T-helper 9 cell (primary cell): ENCODE measurements at regions not wholly inside any gene's neighbourhood (a gene's known extent, or its start where the extent isn't known, plus 50 kb on each side); places are given as distances from the start of the nearest gene placed in this dataset.

Experiments used
- DNase-seq: peaks from one replicate; pipeline ENCODE4 v3.0.0-alpha.2; 2020

DNA sequence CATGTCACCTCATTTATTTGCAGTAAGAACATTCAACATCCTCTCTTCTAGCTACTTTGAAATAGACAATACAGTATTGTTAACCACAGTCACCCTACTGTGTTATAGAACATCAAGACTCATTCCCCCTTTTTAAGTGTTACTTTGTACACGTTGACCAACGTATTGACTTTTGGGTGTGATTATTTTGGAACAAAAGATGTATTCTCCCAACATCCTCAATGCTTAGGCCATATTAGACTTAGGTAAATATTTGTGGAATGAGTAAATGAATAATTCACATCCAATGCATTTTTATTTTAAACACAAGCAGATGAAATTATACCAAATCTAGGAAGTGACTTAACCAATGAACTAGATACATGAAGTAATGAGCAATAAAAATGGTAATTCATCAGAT, 296.6 kb downstream of the CHRM3 start:
- no peak for DNase-seq

DNA sequence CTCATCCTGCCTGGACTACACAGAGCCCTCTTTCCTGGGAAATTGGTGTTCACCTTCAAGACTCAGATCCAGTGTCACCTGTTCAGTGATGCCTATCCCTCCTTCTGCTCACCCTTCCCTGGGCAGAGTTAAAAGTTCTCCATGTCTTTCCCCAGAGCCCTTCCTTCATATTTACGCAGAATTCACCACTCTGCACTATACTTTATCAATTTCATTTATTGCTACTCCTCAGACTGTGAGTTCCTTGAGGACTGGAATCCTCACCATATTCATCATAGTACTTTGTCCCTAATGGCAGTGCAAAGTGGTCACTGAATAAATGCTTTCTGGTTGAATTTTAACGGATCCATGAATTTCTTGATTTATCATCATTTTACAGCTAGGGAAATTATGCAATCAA, 300.0 kb downstream of the CHRM3 start:
- no peak for DNase-seq

- no peak for DNase-seq
These were observed 309.9 kb downstream of the CHRM3 start for GRCh38 chr1:239696317-239696716.

GRCh38 chr1:239700667-239701066, 314.3 kb downstream of the CHRM3 start:
- DNase-seq = no peak

DNA sequence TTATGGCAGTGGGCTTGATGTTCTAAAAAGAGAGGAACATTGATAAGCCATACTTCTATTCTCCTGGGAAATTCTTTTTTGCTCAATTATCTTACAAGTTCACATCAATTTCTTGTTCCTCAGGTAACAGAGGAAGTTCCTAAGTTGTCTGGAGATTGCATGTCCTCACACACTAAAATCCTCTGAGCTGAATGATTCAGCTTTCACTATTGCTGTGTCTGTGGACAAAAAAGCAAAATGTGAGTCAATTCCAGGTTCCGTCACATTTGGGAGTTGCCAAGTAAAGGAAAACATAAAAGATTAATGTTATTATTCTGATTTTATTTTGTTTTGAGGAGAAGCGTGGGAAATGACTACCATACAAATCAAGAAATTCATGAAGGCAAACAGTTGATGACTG, 316.7 kb downstream of the CHRM3 start:
- no peak for DNase-seq

- no peak for DNase-seq
These were observed 320.0 kb downstream of the CHRM3 start for GRCh38 chr1:239706245-239706892.

GRCh38 chr1:239707615-239708014, 321.2 kb downstream of the CHRM3 start:
- DNase-seq = no peak

- no peak for DNase-seq
These were observed 322.3 kb downstream of the CHRM3 start for GRCh38 chr1:239708622-239709021.

GRCh38 chr1:239711768-239712167, 325.4 kb downstream of the CHRM3 start:
- no peak for DNase-seq

DNA sequence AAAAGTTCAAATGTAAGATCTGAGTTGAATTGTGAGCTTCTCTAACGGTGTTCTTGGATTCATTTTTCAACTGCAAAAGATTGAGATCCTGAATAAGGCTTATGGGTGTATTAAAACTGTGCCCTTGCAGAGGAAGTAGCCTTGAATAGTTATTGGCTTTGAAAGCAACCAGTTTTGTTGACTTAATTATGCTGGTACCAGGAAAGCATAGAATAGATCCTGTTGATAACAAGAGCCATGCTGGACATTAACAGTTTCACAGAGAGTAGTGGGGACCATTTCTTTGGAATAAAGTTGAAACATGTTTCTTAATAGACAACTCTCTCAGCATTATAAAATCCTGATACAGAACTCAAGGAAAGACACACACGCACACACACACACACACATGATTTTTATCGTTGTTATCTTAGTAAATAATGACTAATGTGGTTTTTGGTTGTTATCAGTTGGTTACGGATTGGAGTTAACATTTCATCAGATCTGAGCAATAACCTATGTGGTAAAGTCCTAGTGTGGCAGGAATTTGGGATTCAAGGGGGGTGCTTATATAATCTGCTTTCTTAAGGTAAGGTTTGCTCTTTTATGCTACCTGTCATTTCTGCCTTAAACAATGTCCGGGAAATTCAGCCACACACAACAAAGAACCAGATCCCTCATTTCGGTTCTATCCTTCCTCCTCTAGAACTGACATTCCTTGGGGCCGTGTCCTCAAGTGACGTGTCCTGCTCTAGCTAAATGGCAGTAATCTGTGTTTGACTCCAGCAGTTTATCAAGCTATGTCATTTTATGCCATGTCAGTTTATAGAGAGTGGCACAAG, 330.9 kb downstream of the CHRM3 start:
- no peak for DNase-seq

- DNase-seq = no peak
These were observed 331.5 kb downstream of the CHRM3 start for GRCh38 chr1:239717918-239718184.

- DNase-seq = no peak
These were observed 332.2 kb downstream of the CHRM3 start for GRCh38 chr1:239718571-239718970.

DNA sequence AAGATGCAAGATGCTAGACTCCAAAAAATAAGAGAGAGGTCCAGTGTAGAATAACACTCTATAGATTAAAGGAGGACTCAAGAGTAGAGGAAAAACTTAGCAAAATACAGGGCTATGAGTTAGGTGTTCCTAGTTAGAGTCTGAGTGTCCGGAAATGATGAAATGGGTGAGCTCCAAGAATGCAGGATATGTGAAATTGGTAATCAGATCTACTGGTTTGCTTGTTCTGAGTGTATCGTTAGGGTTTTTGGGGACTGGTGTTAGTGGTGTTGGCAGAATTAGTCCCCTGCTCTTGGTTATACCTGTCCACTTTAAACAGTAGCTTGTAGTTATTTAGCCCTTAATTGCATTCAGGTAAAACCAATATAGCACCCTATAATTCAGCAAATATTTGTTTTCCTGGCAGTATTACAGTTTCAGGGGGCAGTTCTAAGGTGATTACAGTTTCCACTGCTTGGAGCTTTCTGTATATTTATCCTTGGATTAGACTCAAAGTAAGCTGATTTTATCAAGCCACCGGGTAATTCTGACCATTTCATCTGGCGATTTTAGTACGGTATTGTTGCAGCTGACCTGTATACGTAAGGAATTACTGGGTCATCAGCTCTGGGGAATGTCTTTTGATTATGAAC, 332.7 kb downstream of the CHRM3 start:
- DNase-seq = no peak

- DNase-seq = peak; percentile 29
These were observed 333.4 kb downstream of the CHRM3 start for GRCh38 chr1:239719642-239720258.

- DNase-seq = no peak
These were observed 335.7 kb downstream of the CHRM3 start for GRCh38 chr1:239722035-239722434.

- DNase-seq = no peak
These were observed 337.5 kb downstream of the CHRM3 start for GRCh38 chr1:239723776-239724367.

GRCh38 chr1:239725371-239725770, 339.0 kb downstream of the CHRM3 start:
- DNase-seq = no peak

- no peak for DNase-seq
These were observed 339.6 kb downstream of the CHRM3 start for GRCh38 chr1:239725933-239726332.

GRCh38 chr1:239730378-239730777, 344.0 kb downstream of the CHRM3 start:
- no peak for DNase-seq

- DNase-seq = no peak
These were observed 344.8 kb downstream of the CHRM3 start for GRCh38 chr1:239731082-239731748.

DNA sequence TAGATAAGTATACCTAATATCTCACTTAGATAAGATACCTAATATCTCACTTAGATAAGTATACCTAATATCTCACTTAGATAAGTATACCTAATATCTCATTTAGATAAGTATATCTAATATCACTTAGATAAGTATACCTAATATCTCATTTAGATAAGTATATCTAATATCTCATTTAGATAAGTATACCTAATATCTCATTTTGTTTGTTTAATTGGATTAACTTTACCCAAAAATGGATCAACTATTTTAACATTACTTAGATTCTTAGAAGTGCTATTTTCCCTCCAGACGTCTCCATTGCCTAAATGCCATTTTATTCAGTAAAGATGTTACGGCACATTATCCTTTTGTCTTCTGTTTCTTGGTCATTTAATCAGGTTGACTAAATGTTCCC, 346.4 kb downstream of the CHRM3 start:
- DNase-seq = no peak

DNA sequence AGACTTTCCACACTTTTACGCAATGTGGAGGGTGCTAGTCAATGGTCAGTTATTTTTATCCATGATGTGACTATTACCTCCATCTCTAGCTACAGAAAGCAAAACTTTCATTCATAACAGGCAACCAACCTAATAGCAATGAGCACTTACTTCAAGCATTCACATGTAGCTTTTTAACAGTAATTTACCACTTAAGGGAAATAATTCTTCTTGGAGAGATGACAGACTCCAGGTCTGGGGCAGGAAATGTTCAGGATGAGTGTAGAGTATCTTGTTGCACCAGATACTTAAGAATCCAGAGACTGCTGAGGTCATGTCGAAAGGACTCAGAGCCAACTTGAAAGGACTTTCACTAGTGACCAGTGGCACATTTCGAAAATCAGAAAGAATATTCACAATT, 347.6 kb downstream of the CHRM3 start:
- no peak for DNase-seq

DNA sequence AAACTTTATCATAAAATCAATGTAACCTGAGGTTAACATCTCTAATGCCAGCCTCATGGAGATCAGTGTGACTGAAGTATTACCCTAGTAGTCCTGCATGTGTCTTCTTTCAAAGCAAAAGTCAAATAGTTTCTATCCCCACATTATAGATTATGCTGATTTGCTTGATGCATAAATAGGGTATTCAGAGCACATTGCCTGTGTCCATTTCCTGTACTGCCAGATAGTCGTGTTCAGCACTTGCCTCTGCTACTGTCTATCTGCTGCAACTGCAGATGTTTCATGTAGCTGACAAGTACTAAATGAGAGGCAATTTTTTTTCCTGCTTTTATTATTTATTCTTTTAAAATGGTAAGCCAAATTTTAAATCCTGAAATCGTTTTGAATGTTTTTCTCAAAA, 348.7 kb downstream of the CHRM3 start:
- no peak for DNase-seq
